HepG2 (cell line): ENCODE measurements at regions not wholly inside any gene's neighbourhood (a gene's known extent, or its start where the extent isn't known, plus 50 kb on each side); places are given as distances from the start of the nearest gene placed in this dataset.

ENCODE experiments used
- FOXK2 ChIP-seq: fragments of 450-650 bp; IDR thresholded peaks from 2 replicates; pipeline ENCODE4 v1.6.1; 2016
- FOXP1 ChIP-seq, 2 experiments: fragments of 450-650 bp in 1 of 2; IDR thresholded peaks; 2 replicates each; pipeline ENCODE4 v1.6.1; 2017 to 2018; ENCODE audit warnings: antibody characterized with exemption in 1 of 2
- MEF2D ChIP-seq: sonication (generic); formaldehyde crosslinking; IDR thresholded peaks from 2 replicates; pipeline ENCODE4 v1.5.1; 2020; ENCODE audit warnings: mild to moderate bottlenecking, missing genetic modification reagents
- PHF21A ChIP-seq: sonication (generic); formaldehyde crosslinking; IDR thresholded peaks from 2 replicates; pipeline ENCODE4 v1.5.0; 2020; ENCODE audit warnings: mild to moderate bottlenecking, missing genetic modification reagents
- SIN3A ChIP-seq: IDR thresholded peaks from 2 replicates; pipeline ENCODE4 v1.6.1; 2011; ENCODE audit warnings: low read depth, mild to moderate bottlenecking, control low read depth, low read length, borderline replicate concordance
- ZBTB8A ChIP-seq: sonication (generic); formaldehyde crosslinking; IDR thresholded peaks from 2 replicates; pipeline ENCODE4 v1.4.0; 2020; ENCODE audit warnings: mild to moderate bottlenecking, low read depth, missing genetic modification reagents, borderline replicate concordance
- ZFY ChIP-seq: sonication (generic); formaldehyde crosslinking; IDR thresholded peaks from 2 replicates; pipeline ENCODE4 v1.4.0; 2020; ENCODE audit warnings: missing genetic modification reagents
- ZNF460 ChIP-seq: sonication (generic); formaldehyde crosslinking; IDR thresholded peaks from 2 replicates; pipeline ENCODE4 v1.5.1; 2020; ENCODE audit warnings: missing genetic modification reagents, mild to moderate bottlenecking, borderline replicate concordance
- ZNF564 ChIP-seq: sonication (generic); formaldehyde crosslinking; IDR thresholded peaks from 2 replicates; pipeline ENCODE4 v1.8.1; 2023; ENCODE audit warnings: mild to moderate bottlenecking, missing genetic modification reagents
- TF ChIP-seq, protein P1 (sequence below): IDR thresholded peaks from 2 replicates; pipeline ENCODE4 v1.6.1; 2012; ENCODE audit warnings: inconsistent platforms
- TF ChIP-seq, protein P2 (sequence below): sonication (generic); formaldehyde crosslinking; IDR thresholded peaks from 2 replicates; pipeline ENCODE4 v1.5.0; 2020; ENCODE audit warnings: mild to moderate bottlenecking, missing genetic modification reagents, moderate library complexity
- TF ChIP-seq, protein P3 (sequence below): sonication (generic); formaldehyde crosslinking; IDR thresholded peaks from 2 replicates; pipeline ENCODE4 v1.8.0; 2022; ENCODE audit warnings: missing genetic modification reagents, low read depth, mild to moderate bottlenecking, borderline replicate concordance

DNA sequence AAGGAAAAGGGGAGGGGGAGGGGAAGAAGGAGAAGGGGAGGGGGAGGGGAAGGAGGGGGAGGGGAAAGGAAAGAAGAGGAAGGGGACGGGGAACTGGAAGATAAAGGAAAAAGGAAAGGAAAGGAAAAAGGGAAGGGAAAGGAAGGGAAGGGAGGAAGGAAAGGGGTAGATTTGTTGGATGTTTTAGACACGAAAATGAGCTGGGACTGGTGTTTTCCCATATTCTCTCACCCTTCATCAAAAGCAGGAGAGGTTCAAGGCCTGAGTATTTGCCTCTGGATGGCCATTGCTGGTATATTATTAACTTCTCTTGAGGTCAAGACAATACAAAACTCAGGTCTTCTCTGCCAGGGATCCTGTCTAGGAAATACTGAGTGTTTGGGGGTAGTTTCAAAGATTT is 652.7 kb downstream of the ANKRD7 start:
- TF ChIP-seq ZBTB8A (CRISPR knock-in tag): no peak
- no peak for TF ChIP-seq SIN3A
- no peak for TF ChIP-seq MEF2D
- TF ChIP-seq FOXP1 (IDR thresholded peaks at IDR 0.05): no peak
- no peak for TF ChIP-seq FOXP1 (CRISPR knock-in tag; IDR thresholded peaks at IDR 0.05)
- no peak for TF ChIP-seq ZFY (CRISPR knock-in tag)
- TF ChIP-seq, protein P1, sequence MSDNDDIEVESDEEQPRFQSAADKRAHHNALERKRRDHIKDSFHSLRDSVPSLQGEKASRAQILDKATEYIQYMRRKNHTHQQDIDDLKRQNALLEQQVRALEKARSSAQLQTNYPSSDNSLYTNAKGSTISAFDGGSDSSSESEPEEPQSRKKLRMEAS: no peak
- TF ChIP-seq, protein P2, sequence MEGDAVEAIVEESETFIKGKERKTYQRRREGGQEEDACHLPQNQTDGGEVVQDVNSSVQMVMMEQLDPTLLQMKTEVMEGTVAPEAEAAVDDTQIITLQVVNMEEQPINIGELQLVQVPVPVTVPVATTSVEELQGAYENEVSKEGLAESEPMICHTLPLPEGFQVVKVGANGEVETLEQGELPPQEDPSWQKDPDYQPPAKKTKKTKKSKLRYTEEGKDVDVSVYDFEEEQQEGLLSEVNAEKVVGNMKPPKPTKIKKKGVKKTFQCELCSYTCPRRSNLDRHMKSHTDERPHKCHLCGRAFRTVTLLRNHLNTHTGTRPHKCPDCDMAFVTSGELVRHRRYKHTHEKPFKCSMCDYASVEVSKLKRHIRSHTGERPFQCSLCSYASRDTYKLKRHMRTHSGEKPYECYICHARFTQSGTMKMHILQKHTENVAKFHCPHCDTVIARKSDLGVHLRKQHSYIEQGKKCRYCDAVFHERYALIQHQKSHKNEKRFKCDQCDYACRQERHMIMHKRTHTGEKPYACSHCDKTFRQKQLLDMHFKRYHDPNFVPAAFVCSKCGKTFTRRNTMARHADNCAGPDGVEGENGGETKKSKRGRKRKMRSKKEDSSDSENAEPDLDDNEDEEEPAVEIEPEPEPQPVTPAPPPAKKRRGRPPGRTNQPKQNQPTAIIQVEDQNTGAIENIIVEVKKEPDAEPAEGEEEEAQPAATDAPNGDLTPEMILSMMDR: no peak
- no peak for TF ChIP-seq PHF21A (CRISPR knock-in tag)
- TF ChIP-seq, protein P3, sequence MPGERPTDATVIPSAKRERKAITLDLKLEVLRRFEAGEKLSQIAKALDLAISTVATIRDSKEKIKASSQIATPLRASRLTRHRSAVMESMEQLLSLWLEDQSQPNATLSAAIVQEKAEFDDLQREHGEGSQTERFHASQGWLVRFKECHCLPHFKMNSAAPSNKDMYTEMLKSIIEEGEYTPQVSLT: no peak
- TF ChIP-seq ZNF564 (CRISPR knock-in tag): no peak
- TF ChIP-seq ZNF460 (CRISPR knock-in tag): no peak
- no peak for TF ChIP-seq FOXK2
